Prostate gland (tissue), 2 donors: ENCODE measurements at regions not wholly inside any gene's neighbourhood (a gene's known extent, or its start where the extent isn't known, plus 50 kb on each side); places are given as distances from the start of the nearest gene placed in this dataset.

Experiments used
- DNase-seq: peaks from one replicate; pipeline ENCODE4 v3.0.0-alpha.2; 2019; ENCODE audit warnings: low spot score
- H3K27ac ChIP-seq, 2 donors: fragments of 200-600 bp; sonication (generic); 2 replicates each; pipeline ENCODE4 v1.5.1; 2017 to 2019
- H3K27me3 ChIP-seq: fragments of 200-600 bp; sonication (generic); replicated peaks from 2 replicates; pipeline ENCODE4 v1.5.1; 2019; ENCODE audit not compliant: insufficient read depth
- H3K36me3 ChIP-seq, 2 donors: fragments of 200-600 bp; sonication (generic); 1 replicate in 1 of 2; 2 replicates in 1 of 2; pipeline versions ENCODE4 v1.5.1 to v1.8.1; 2017 to 2019
- H3K4me1 ChIP-seq: fragments of 200-600 bp; sonication (generic); replicated peaks from 2 replicates; pipeline ENCODE4 v1.5.1; 2019
- H3K4me3 ChIP-seq, 2 donors: fragments of 200-600 bp; sonication (generic); 2 replicates each; pipeline ENCODE4 v1.5.1; 2017 to 2019
- H3K9me3 ChIP-seq: fragments of 200-600 bp; sonication (generic); 2 replicates; pipeline ENCODE4 v1.5.1; 2017
- POLR2A ChIP-seq: fragments of 450-650 bp; IDR thresholded peaks from one replicate; pipeline ENCODE4 v1.6.1; 2016; ENCODE audit warnings: antibody characterized with exemption, mild to moderate bottlenecking
- POLR2AphosphoS5 ChIP-seq: sonication (generic); formaldehyde crosslinking; IDR thresholded peaks from one replicate; pipeline ENCODE4 v1.6.1; 2017; ENCODE audit warnings: antibody characterized with exemption
- WGBS: methylation state at CpG from one replicate; pipeline ENCODE4 v1.1.5; 2018; 5-methylcytosine and 5-hydroxymethylcytosine counted together
- intact Hi-C: fragments of 100-400 bp; cut with DNase I; formaldehyde crosslinking; loops from one replicate; pipeline ENCODE4 v1.14.2; 2022
- TF ChIP-seq, protein P1 (sequence below), 4 experiments: fragments of 200-600 bp in 2 of 4; fragments of 450-650 bp in 2 of 4; sonication (generic) in 2 of 4; IDR thresholded peaks; 1 replicate in 3 of 4; 2 replicates in 1 of 4; pipeline ENCODE4 v1.5.1; 2016 to 2019; ENCODE audit warnings: antibody characterized with exemption in 4 of 4, mild to moderate bottlenecking in 2 of 4, moderate library complexity in 2 of 4

DNA sequence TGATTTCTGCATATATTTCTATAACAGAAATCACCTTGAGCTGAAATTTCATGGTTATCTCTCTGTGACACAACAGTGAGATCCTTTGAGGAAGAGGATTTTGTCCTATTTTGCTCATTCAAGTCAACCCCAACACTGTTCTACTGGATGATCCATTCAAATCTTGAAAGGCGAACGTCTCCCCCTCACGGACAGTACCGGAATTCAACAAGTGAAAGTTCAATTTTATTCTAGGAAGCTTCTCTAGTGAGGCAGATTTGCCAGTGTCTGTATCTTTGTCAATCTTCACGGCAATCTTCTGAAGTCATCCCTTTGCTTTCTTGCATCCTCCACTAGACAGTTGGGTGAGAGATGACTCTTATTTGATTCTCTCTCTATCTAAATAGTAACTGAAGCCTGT, 91.7 kb upstream of the PDE7B start:
- WGBS = 96% methylated on average over 5 of the region's 5 CpGs
- Histone ChIP-seq H3K9me3 (no peaks in the 10 kb centered on the region), H3K27ac (no peak overlapping the region), H3K4me3 (no peak overlapping the region), H3K27me3 (no peaks in the 10 kb centered on the region), H3K36me3 (no peaks in the 10 kb centered on the region), H3K4me1 (no peaks in the 10 kb centered on the region)
- TF ChIP-seq POLR2AphosphoS5 (no peak), POLR2A (no peak)
- TF ChIP-seq, protein P1, sequence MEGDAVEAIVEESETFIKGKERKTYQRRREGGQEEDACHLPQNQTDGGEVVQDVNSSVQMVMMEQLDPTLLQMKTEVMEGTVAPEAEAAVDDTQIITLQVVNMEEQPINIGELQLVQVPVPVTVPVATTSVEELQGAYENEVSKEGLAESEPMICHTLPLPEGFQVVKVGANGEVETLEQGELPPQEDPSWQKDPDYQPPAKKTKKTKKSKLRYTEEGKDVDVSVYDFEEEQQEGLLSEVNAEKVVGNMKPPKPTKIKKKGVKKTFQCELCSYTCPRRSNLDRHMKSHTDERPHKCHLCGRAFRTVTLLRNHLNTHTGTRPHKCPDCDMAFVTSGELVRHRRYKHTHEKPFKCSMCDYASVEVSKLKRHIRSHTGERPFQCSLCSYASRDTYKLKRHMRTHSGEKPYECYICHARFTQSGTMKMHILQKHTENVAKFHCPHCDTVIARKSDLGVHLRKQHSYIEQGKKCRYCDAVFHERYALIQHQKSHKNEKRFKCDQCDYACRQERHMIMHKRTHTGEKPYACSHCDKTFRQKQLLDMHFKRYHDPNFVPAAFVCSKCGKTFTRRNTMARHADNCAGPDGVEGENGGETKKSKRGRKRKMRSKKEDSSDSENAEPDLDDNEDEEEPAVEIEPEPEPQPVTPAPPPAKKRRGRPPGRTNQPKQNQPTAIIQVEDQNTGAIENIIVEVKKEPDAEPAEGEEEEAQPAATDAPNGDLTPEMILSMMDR (IDR thresholded peaks at IDR 0.05) = no peak
- intact Hi-C loops = no loop called here
- no peak for DNase-seq

DNA sequence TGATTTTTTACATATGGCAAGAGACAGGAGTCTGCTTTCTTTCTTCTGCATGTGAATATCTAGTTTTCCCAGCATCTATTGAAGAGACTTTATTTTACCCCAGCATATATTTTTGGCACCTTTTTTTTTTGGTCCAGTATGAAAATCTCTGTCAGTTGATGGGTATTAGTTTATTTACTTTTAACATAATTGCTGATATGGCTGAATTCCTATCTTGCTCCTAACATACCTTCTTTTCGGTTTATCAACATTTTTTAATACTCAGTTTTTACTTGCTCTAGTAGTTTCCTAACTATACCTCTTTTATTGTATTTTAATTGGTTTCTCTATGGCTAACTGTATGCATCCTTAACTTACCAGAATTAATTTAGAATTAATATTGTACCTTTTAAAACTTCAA, 77.5 kb upstream of the PDE7B start:
- no peaks in the 10 kb centered on the region for H3K36me3 ChIP-seq
- 86% methylated on average over 1 of the region's 1 CpG for WGBS
- intact Hi-C loops = no loop called here

DNA sequence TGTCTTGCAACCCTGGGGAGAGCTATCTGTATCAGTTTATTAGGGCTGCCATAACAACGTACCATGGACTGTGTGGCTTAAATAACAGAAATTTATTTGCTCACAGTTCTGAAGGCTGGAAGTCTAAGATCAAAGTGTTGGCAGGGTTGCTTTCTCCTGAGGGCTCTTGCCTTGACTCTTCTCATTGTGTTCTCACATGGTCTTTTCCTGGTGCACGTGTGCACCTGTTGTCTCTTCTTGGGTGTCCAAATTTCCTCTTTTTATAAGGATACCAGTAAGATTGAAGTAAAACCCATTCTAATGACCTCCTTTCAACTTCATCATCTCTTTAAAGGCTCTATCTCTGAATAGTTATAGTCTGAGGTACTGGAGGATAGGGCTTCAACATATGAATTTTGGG, 72.3 kb upstream of the PDE7B start:
- no peaks in the 10 kb centered on the region for H3K27me3 ChIP-seq
- H3K36me3 ChIP-seq = no peaks in the 10 kb centered on the region
- H3K4me1 ChIP-seq = no peaks in the 10 kb centered on the region
- H3K27ac ChIP-seq = no peak overlapping the region
- TF ChIP-seq, protein P1 (IDR thresholded peaks at IDR 0.05) = no peak
- TF ChIP-seq POLR2A (no peak), POLR2AphosphoS5 (no peak)
- no peak overlapping the region for H3K4me3 ChIP-seq
- intact Hi-C loops = no loop called here
- WGBS = 45% methylated on average over 2 of the region's 2 CpGs
- H3K9me3 ChIP-seq = no peaks in the 10 kb centered on the region
- DNase-seq = no peak

More for the DNA sequence above, 77.5 kb upstream of the PDE7B start:
- Histone ChIP-seq H3K4me3 (no peak overlapping the region), H3K4me1 (no peaks in the 10 kb centered on the region), H3K27me3 (no peaks in the 10 kb centered on the region), H3K9me3 (no peaks in the 10 kb centered on the region), H3K27ac (no peak overlapping the region)
- no peak for DNase-seq
- TF ChIP-seq, protein P1 (IDR thresholded peaks at IDR 0.05) = no peak
- TF ChIP-seq POLR2AphosphoS5 = no peak
- no peak for TF ChIP-seq POLR2A

DNA sequence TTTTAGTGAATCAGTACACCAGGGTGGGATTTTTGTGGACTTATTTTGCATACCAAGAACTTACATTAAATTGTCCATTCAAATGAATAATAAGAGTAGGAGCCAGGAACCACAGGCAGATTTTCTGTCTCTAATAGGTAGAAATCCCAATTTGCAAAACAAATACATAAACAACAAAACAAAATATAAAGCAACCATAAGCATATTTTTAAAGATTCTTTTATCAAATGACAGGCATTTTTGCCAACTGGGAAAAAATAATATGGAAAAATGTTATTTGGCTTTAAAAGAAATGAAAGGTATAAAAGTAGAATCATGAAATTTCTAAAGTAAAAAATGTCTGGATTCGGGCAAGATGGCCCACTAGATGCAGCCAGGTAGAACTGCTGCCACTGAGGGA, 71.2 kb upstream of the PDE7B start:
- Histone ChIP-seq H3K4me3 (no peak overlapping the region), H3K27ac (no peak overlapping the region), H3K36me3 (no peaks in the 10 kb centered on the region), H3K4me1 (no peaks in the 10 kb centered on the region), H3K9me3 (no peaks in the 10 kb centered on the region), H3K27me3 (no peaks in the 10 kb centered on the region)
- TF ChIP-seq POLR2AphosphoS5 = no peak
- no peak for TF ChIP-seq POLR2A
- WGBS = 93% methylated on average over 1 of the region's 1 CpG
- intact Hi-C loops = no loop called here
- no peak for DNase-seq

DNA sequence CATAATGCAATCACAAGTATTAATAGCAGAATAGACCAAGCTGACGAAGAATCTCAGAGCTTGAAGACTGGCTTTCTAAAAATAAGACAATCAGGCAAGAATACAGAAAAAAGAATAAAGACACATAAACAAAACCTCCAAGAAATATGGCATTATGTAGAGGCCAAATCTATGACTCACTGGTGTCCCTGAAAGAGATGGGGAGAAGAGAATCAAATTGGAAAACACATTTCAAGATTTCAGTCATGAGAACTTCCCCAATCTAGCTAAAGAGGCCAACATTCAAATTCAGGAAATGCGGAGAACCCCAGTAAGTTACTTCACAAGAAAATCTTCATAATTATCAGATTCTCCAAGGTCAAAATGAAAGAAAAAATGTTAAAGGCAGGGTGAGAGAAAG, 69.0 kb upstream of the PDE7B start:
- Histone ChIP-seq H3K27me3 (no peaks in the 10 kb centered on the region), H3K9me3 (no peaks in the 10 kb centered on the region), H3K4me1 (no peaks in the 10 kb centered on the region), H3K27ac (no peak overlapping the region), H3K36me3 (no peaks in the 10 kb centered on the region), H3K4me3 (no peak overlapping the region)
- intact Hi-C loops = no loop called here
- DNase-seq = no peak
- WGBS = 94% methylated on average over 2 of the region's 2 CpGs
- TF ChIP-seq, protein P1 (IDR thresholded peaks at IDR 0.05) = no peak
- TF ChIP-seq POLR2AphosphoS5 = no peak
- no peak for TF ChIP-seq POLR2A
